ENCODE measurements at regions not wholly inside any gene's neighbourhood (a gene's known extent, or its start where the extent isn't known, plus 50 kb on each side); places are given as distances from the start of the nearest gene placed in this dataset.

DNA sequence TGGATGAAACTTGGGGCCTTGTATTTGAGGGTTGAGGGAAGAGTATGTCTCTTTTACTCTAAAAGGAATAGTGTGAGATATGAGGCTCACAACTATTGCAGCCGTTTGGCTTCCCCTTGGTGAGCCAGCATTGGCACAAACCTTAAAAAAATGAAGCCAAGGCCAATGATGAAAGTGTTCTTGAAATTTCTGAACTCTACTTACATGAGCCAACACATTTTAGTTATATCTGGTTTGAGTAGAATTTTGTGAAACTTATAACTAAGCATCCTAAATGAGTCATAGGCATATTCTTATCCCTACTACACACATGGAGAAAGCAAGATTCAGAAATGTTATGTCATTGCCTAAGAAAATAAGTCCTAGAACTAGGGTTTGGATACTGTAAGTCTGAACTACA is 55.3 kb upstream of the ACSS3 start:
- intact Hi-C loops (cut with DNase I): no loop called here
- DNase-seq (ENCODE audit: missing footprints) (no peak), ATAC-seq (peak; percentile 57)

DNA sequence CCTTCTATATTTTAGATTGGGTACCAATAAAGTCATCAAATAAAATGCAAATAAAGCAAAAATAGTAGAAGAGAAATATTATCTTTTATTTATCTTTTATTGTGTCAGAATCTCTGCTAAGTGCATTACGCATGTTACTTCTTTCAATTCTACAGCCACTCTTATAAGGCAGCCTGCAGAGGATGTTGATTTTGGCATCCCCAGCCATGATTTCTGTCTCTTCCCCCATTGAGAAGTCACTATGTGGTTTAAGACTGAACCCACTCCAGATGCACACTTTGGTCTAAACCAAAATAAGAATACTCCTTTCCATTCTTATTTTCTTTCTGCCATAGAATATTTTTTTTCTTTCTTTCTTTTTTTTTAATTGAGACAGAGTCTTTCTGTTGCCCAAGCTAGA is 56.0 kb upstream of the ACSS3 start:
- DNase-seq (ENCODE audit: missing footprints) (no peak), ATAC-seq (peak; percentile 52)
- intact Hi-C loops (cut with DNase I): no loop called here

DNA sequence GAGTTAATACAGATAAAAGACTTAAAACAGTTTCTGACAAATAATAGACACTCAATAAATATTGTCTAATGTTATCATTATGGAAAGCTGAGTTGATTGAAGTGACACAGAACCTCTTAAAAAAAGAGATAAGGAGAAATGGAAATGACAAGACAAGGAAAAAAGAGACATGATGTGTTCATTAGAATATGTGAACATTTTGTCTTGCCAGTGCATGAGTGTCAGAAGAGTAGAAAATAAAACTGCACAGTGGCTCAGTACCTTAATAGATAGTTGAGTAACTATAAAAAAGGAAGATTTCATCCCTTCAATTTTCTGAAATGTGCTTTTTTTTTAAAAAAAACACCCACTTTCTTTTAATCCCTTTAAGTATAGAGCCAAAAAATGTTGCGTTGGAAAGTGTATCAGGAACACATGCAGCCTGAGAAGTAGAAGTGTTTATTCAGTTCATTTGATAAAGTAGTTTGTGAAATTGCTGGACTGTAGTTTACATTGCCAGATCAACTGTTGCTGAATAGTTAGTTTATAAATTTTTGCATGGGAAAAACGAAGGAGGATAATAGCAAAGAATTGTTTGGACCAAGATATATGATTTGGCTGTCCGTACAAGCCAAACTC is 56.6 kb upstream of the ACSS3 start:
- no peak for ATAC-seq
- intact Hi-C loops (cut with DNase I): no loop called here

DNA sequence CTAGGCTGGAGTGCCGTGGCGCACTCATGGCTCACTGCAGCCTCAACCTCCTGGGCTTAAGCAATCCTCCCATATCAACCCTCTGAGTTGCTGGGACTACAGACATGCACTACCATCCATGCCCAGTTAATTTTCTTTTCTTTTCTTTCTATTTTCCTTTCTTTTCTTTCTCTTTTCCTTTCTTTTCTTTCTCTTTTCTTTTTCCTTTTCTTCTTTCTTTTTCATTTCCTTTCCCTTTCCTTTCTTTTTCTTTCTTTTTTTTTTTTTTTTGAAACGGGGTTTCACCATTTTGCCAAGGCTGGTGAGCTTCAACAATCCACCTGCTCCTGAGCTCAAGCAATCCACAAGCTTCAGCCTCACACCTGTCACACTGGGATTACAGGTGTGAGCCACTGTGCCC is 60.1 kb upstream of the ACSS3 start:
- no peak for ATAC-seq
- DNase-seq (ENCODE audit: missing footprints): no peak
- intact Hi-C loops (cut with DNase I): no loop called here

More for the DNA sequence above, 56.6 kb upstream of the ACSS3 start:
- no peak for DNase-seq (ENCODE audit: missing footprints)

DNA sequence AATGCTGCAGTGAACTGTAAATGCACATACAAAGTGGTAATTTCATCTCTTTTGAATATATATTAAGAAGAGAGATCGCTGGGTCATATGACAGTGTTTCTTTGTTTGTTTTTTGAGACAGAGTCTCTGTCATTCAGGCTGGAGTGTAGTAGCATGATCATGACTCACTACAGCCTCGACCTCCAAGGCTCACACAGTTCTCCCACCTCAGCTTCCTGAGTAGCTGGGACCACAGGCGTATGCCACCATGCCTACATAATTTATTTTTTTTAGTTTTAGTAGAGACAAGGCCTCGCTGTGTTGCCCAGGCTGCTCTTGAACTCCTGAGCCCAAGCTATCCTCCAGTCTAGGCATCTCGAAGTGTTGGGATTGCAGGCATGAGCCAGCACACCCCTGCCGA is 62.4 kb upstream of the ACSS3 start:
- intact Hi-C loops (cut with DNase I): no loop called here
- DNase-seq (ENCODE audit: missing footprints) (no peak), ATAC-seq (no peak)

DNA sequence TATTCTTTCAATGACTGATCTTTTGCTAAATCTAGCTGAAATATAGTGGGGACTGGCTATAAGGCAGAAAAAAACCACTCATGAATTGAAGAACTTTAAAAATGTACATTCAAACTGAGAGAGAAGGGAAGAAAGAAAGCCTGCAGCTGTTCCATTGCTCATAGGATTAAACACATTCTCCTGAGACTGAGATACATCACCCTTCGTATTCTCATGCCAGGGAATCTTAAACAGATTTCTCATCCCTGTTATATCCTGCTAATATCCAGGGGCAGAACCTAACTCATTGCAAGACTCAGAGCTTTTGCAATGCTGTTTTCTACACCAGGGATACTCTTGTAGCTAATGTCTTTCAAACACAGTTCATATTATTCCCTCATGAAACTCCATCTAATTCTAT is 67.2 kb upstream of the ACSS3 start:
- ATAC-seq: no peak
- DNase-seq (ENCODE audit: missing footprints): no peak
- intact Hi-C loops (cut with DNase I): no loop called here

DNA sequence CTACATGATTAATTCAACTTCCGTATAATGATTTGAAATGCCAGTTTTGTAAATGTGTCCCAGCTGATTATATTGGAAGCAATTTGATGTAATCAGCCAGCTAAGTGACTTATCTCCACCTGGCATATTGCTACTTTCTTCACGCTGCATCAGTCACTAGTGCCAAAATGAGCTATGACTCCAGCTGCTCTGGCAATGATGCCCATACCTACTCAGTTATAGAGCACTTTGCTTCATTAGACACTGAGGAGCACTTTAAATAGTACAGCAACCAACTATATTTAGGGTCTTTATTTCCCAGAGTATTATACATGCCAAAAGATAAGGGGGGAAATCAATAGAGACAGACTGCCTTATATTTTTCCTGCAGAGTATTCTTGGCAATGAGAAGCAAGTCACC is 67.9 kb upstream of the LIN7A start:
- intact Hi-C loops (cut with DNase I): no loop called here
- DNase-seq (ENCODE audit: missing footprints) (no peak), ATAC-seq (peak; percentile 31)

DNA sequence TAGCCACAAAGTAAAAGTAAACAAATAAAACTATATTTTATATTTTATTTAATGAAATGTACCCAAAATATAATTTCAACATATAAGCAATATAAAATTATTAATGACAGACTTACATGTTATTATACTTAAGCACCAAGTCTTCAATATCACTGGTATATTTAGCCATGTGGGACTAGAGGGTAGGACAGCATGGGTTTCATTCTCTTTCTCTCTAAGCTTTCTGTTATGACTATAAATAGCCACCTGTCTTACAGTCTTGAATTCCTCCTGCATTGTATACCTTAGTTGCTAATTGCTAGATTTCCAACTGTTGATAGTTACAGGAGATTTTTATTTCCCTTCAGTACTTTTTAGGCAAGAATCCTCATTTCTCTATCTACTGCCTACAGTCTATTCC is 63.1 kb upstream of the LIN7A start:
- intact Hi-C loops (cut with DNase I): no loop called here
- DNase-seq (ENCODE audit: missing footprints) (no peak), ATAC-seq (no peak)

DNA sequence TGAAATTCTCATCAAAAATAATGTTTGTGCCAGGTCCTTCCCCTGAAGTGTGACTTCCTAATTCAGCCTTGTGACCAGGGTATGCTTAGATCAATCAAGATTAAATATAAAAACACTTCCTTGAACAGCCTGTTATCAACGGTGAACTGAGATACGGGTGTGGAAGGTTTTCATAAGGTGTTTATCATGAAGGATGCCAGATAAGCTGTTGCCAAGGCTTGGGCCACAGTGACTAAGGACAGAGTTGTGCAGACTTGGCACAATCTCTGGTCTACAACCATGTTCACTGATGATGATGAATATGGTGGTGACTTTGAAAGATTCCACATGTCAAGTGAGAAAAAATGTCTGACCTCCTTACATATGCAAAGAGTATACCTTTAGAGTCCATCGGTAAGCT is 51.3 kb upstream of the LIN7A start:
- intact Hi-C loops (cut with DNase I): no loop called here
- DNase-seq (ENCODE audit: missing footprints) (no peak), ATAC-seq (no peak)
